ENCODE measurements at regions not wholly inside any gene's neighbourhood (a gene's known extent, or its start where the extent isn't known, plus 50 kb on each side); places are given as distances from the start of the nearest gene placed in this dataset.
"Not testable (repeated sequence)": the region's sequence is repeated elsewhere in the genome, so short reads cannot be mapped to it uniquely, and the experiment has no call there.

- peak in 45 of 51 donors; percentile 1 to 86 (median 51) for DNase-seq
Observed at GRCh38 chr6:26956601-26957184, 290.8 kb upstream of the PRSS16 start.

- DNase-seq: peak in 4 of 51 donors; percentile 0 to 10 (median 0)
Observed at GRCh38 chr6:26957399-26958127, 289.9 kb upstream of the PRSS16 start.

GRCh38 chr6:26961236-26961635, 286.3 kb upstream of the PRSS16 start:
- not testable (repeated sequence) for DNase-seq

- DNase-seq: no peak
Observed at GRCh38 chr6:27002447-27002846, 245.1 kb upstream of the PRSS16 start.

- DNase-seq: no peak
Observed at GRCh38 chr6:27007020-27007419, 240.5 kb upstream of the PRSS16 start.

GRCh38 chr6:27008613-27009012, 238.9 kb upstream of the PRSS16 start:
- not testable (repeated sequence) for DNase-seq

- DNase-seq: not testable (repeated sequence)
Observed at GRCh38 chr6:27014053-27014452, 233.4 kb upstream of the PRSS16 start.

GRCh38 chr6:27016689-27017088, 230.8 kb upstream of the PRSS16 start:
- no peak for DNase-seq

GRCh38 chr6:27018401-27018800, 229.1 kb upstream of the PRSS16 start:
- DNase-seq: not testable (repeated sequence)

GRCh38 chr6:27019651-27020552, 227.6 kb upstream of the PRSS16 start:
- peak; percentile 35 to 87 (median 73) for DNase-seq

- DNase-seq: no peak
Observed at GRCh38 chr6:27020553-27020880, 227.0 kb upstream of the PRSS16 start.

- DNase-seq: no peak
Observed at GRCh38 chr6:27023664-27024063, 223.8 kb upstream of the PRSS16 start.

- DNase-seq: no peak
Observed at GRCh38 chr6:27025351-27025750, 222.2 kb upstream of the PRSS16 start.

- DNase-seq: no peak
Observed at GRCh38 chr6:27026361-27026760, 221.1 kb upstream of the PRSS16 start.

GRCh38 chr6:27031302-27031701, 216.2 kb upstream of the PRSS16 start:
- DNase-seq: no peak

GRCh38 chr6:27038498-27038897, 209.0 kb upstream of the PRSS16 start:
- no peak for DNase-seq

- DNase-seq: no peak
Observed at GRCh38 chr6:27040244-27041042, 207.1 kb upstream of the PRSS16 start.

- DNase-seq: no peak
Observed at GRCh38 chr6:27043244-27043643, 204.3 kb upstream of the PRSS16 start.

GRCh38 chr6:27045131-27045530, 202.4 kb upstream of the PRSS16 start:
- DNase-seq: not testable (repeated sequence)

- not testable (repeated sequence) for DNase-seq
Observed at GRCh38 chr6:27047725-27048124, 199.8 kb upstream of the PRSS16 start.
